Endothelial cell of umbilical vein (primary cell): ENCODE measurements at regions not wholly inside any gene's neighbourhood (a gene's known extent, or its start where the extent isn't known, plus 50 kb on each side); places are given as distances from the start of the nearest gene placed in this dataset.

ENCODE experiments used
- BruUV-seq: library from RNA; stranded (reverse); fragments of 400-500 nt; replicated peaks from 2 replicates; lab custom pipeline; 2021; lab: Mats Ljungman, UMichigan
- CTCF ChIA-PET: fragments of 300-600, 350-600 bp; sonication (Branson Sonifier 250); formaldehyde crosslinking; loops from one replicate; lab custom pipeline; 2021; ENCODE audit warnings: antibody characterized with exemption, inconsistent platforms; lab: Charles Lee
- POLR2A ChIA-PET: fragments of 300-600, 350-600 bp; sonication (Branson Sonifier 250); formaldehyde crosslinking; loops from one replicate; lab custom pipeline; 2021; ENCODE audit warnings: antibody characterized with exemption, inconsistent platforms; lab: Charles Lee
- DNase-seq: peaks from one replicate; pipeline ENCODE4 v3.0.0-alpha.2; 2011; ENCODE audit warnings: low read depth, low spot score
- FAIRE-seq: peaks from 2 replicates; lab custom pipeline; 2011; peaks lifted over from hg19 to GRCh38; lab: Jason Lieb, UNC
- H2AFZ ChIP-seq: 2 replicates; pipeline ENCODE4 v1.6.0; 2012; ENCODE audit warnings: low read depth, low read length, control low read depth, inconsistent platforms
- H3K27ac ChIP-seq: 2 replicates; pipeline ENCODE4 v1.5.1; 2011; ENCODE audit warnings: low read depth, mild to moderate bottlenecking, control low read depth, low read length, moderate library complexity; ENCODE audit not compliant: insufficient read depth
- H3K27me3 ChIP-seq, 2 experiments: 2 replicates each; pipeline versions ENCODE4 v1.6.0 to v1.6.1; 2011; ENCODE audit warnings: low read length in 2 of 2, mixed read lengths in 1 of 2; ENCODE audit not compliant: control insufficient read depth in 2 of 2, insufficient read depth in 2 of 2
- H3K36me3 ChIP-seq, 2 experiments: 2 replicates in 1 of 2; 3 replicates in 1 of 2; pipeline ENCODE4 v1.5.1; 2011; ENCODE audit warnings: low read length in 2 of 2, mild to moderate bottlenecking in 1 of 2, moderate library complexity in 1 of 2; ENCODE audit not compliant: control insufficient read depth in 2 of 2, insufficient read depth in 2 of 2; ENCODE audit errors: extremely low read depth in 1 of 2
- H3K4me1 ChIP-seq: 3 replicates; pipeline ENCODE4 v1.5.1; 2011; ENCODE audit warnings: mild to moderate bottlenecking, low read length; ENCODE audit not compliant: control insufficient read depth, insufficient read depth; ENCODE audit errors: extremely low read depth
- H3K4me2 ChIP-seq: 2 replicates; pipeline ENCODE4 v1.6.1; 2011; ENCODE audit warnings: low read length, control low read depth, mixed read lengths; ENCODE audit not compliant: insufficient read depth
- H3K4me3 ChIP-seq, 3 experiments: fragments of 200-600 bp in 1 of 3; sonication (generic), shearing (Covaris generic) in 1 of 3; replicated peaks in 1 of 3; 2 replicates each; pipeline ENCODE4 v1.5.1; 2011 to 2016; ENCODE audit warnings: control low read depth in 3 of 3, low read length in 3 of 3, mild to moderate bottlenecking in 2 of 3, inconsistent platforms in 1 of 3, low read depth in 1 of 3, moderate library complexity in 1 of 3; ENCODE audit not compliant: insufficient read depth in 1 of 3
- H3K79me2 ChIP-seq: 2 replicates; pipeline ENCODE4 v1.6.0; 2012; ENCODE audit warnings: low read length, inconsistent platforms; ENCODE audit not compliant: control insufficient read depth, insufficient read depth
- H3K9ac ChIP-seq: replicated peaks from 2 replicates; pipeline ENCODE3; 2011; ENCODE audit warnings: low read length, control low read depth; ENCODE audit not compliant: insufficient read depth; ENCODE audit errors: extremely low read depth
- H3K9me1 ChIP-seq: replicated peaks from 3 replicates; pipeline ENCODE4 v1.6.0; 2011; ENCODE audit warnings: mild to moderate bottlenecking, low read length; ENCODE audit not compliant: control insufficient read depth, insufficient read depth; ENCODE audit errors: extremely low read depth
- H3K9me3 ChIP-seq: replicated peaks from 2 replicates; pipeline ENCODE4 v1.5.1; 2012; ENCODE audit warnings: low read length, inconsistent platforms; ENCODE audit not compliant: control insufficient read depth, insufficient read depth
- H4K20me1 ChIP-seq: replicated peaks from 2 replicates; pipeline ENCODE3; 2011; ENCODE audit warnings: mild to moderate bottlenecking, low read length; ENCODE audit not compliant: control insufficient read depth, insufficient read depth; ENCODE audit errors: extremely low read depth
- CTCF ChIP-seq, 2 donors: IDR thresholded peaks; 1 replicate in 1 of 2; 2 replicates in 1 of 2; pipeline ENCODE4 v1.5.1; 2011; ENCODE audit warnings: low read length in 2 of 2, mild to moderate bottlenecking in 2 of 2, moderate library complexity in 2 of 2, control low read depth in 1 of 2, inconsistent platforms in 1 of 2, low read depth in 1 of 2; ENCODE audit not compliant: insufficient read depth in 1 of 2; ENCODE audit errors: extremely low read depth in 1 of 2
- EZH2 ChIP-seq: IDR thresholded peaks from 2 replicates; pipeline ENCODE4 v1.6.1; 2012; ENCODE audit warnings: borderline replicate concordance, low read depth, mild to moderate bottlenecking, moderate library complexity, low read length, inconsistent platforms; ENCODE audit not compliant: severe bottlenecking
- FOS ChIP-seq: IDR thresholded peaks from 2 replicates; pipeline ENCODE4 v1.6.1; 2011; ENCODE audit warnings: mild to moderate bottlenecking, low read length, moderate library complexity, borderline replicate concordance; ENCODE audit not compliant: insufficient read depth
- GATA2 ChIP-seq: IDR thresholded peaks from 2 replicates; pipeline ENCODE4 v1.7.0; 2011; ENCODE audit warnings: low read depth, mild to moderate bottlenecking, moderate library complexity, mixed read lengths, low read length; ENCODE audit not compliant: insufficient read length, insufficient read depth
- JUN ChIP-seq: IDR thresholded peaks from 2 replicates; pipeline ENCODE4 v1.6.1; 2011; ENCODE audit warnings: borderline replicate concordance, low read depth; ENCODE audit not compliant: insufficient read length, insufficient read depth
- MAX ChIP-seq: IDR thresholded peaks from 2 replicates; pipeline ENCODE4 v1.6.1; 2011; ENCODE audit not compliant: insufficient read depth, insufficient read length
- MYC ChIP-seq: IDR thresholded peaks from one replicate; pipeline ENCODE4 v1.6.1; 2011; ENCODE audit warnings: mild to moderate bottlenecking, low read depth, low read length
- POLR2A ChIP-seq: IDR thresholded peaks from 2 replicates; pipeline ENCODE4 v1.6.1; 2012; ENCODE audit warnings: low read depth, mild to moderate bottlenecking, control low read depth, low read length
- POLR2AphosphoS5 ChIP-seq: IDR thresholded peaks from 2 replicates; pipeline ENCODE4 v1.6.1; 2012; ENCODE audit warnings: low read depth, mild to moderate bottlenecking, control low read depth, low read length, moderate library complexity; ENCODE audit not compliant: insufficient read depth
- dilution Hi-C: fragments of 300-500 bp; cut with MboI; formaldehyde crosslinking; loops from one replicate; pipeline ENCODE4 v1.15.0; 2019; ENCODE audit warnings: low sequenced_read_pairs; ENCODE audit not compliant: extremely low pct_ligation_motif_present
- intact Hi-C: fragments of 100-400 bp; cut with micrococcal nuclease; formaldehyde crosslinking; loops from one replicate; pipeline ENCODE4 v1.10.0; 2022

- no peak overlapping the region for H3K27ac ChIP-seq
- no peaks in the 10 kb centered on the region for H3K9me1 ChIP-seq
- FAIRE-seq, result no peak
- ChIA-PET POLR2A (interaction anchor here (0.6 kb wide), 1 partner anchor 303 kb away, joined by 6 read pairs; no protein-coding TSS in a partner anchor), CTCF (no interaction called here)
- H3K4me3 ChIP-seq, result no peak overlapping the region
- dilution Hi-C loops (no loop called here), intact Hi-C loops (no loop called here)
- no peak for DNase-seq
- H3K9ac ChIP-seq, result no peak overlapping the region
- no peaks in the 10 kb centered on the region for H3K9me3 ChIP-seq
- H4K20me1 ChIP-seq, result no peaks in the 10 kb centered on the region
- BruUV-seq, result no TSS peak
- TF ChIP-seq JUN (no peak), GATA2 (no peak), POLR2AphosphoS5 (no peak), EZH2 (no peak), POLR2A (no peak), MYC (no peak), MAX (no peak), FOS (no peak), CTCF (IDR thresholded peaks at IDR 0.05; ENCODE audit: extremely low read depth in 1 of 2, insufficient read depth in 1 of 2, low read depth in 1 of 2, low read length in 2 of 2) (no peak)
- H3K4me2 ChIP-seq, result no peak overlapping the region
- H3K4me1 ChIP-seq, result peaks cover 2% of the 10 kb centered on the region
- no peaks in the 10 kb centered on the region for H3K36me3 ChIP-seq
- no peaks in the 10 kb centered on the region for H3K79me2 ChIP-seq
- H2AFZ ChIP-seq, result no peak overlapping the region
- peaks cover 6 to 14% of the 10 kb centered on the region in 2 experiments for H3K27me3 ChIP-seq
These were observed 75.3 kb upstream of the TNRC6C start for GRCh38 chr17:77883213-77883650.
